H9 (cell line): ENCODE measurements at regions not wholly inside any gene's neighbourhood (a gene's known extent, or its start where the extent isn't known, plus 50 kb on each side); places are given as distances from the start of the nearest gene placed in this dataset.

Experiments used
- DNase-seq: peaks from one replicate; pipeline ENCODE4 v3.0.0-alpha.2; 2017
- H2AFZ ChIP-seq: one replicate; pipeline ENCODE4 v1.6.1; 2013; ENCODE audit warnings: mild to moderate bottlenecking, low read length, control low read depth, moderate library complexity
- H2AK5ac ChIP-seq: 2 replicates; pipeline ENCODE4 v1.6.1; 2013; ENCODE audit warnings: low read length, control low read depth, mixed read lengths; ENCODE audit not compliant: insufficient read length
- H2BK120ac ChIP-seq: one replicate; pipeline ENCODE4 v1.6.1; 2013; ENCODE audit warnings: low read depth, mild to moderate bottlenecking, low read length, control low read depth, inconsistent platforms; ENCODE audit not compliant: poor library complexity, severe bottlenecking
- H2BK12ac ChIP-seq: 2 replicates; pipeline ENCODE4 v1.6.1; 2013; ENCODE audit warnings: low read length, control low read depth, mixed read lengths, low read depth; ENCODE audit not compliant: insufficient read length
- H2BK15ac ChIP-seq: 2 replicates; pipeline ENCODE4 v1.6.1; 2013; ENCODE audit warnings: low read depth, low read length, control low read depth
- H2BK20ac ChIP-seq: one replicate; pipeline ENCODE4 v1.6.1; 2013; ENCODE audit warnings: low read depth, mild to moderate bottlenecking, low read length, control low read depth, inconsistent platforms; ENCODE audit not compliant: poor library complexity, severe bottlenecking
- H2BK5ac ChIP-seq: 2 replicates; pipeline ENCODE4 v1.6.1; 2013; ENCODE audit warnings: low read length, control low read depth, mixed read lengths; ENCODE audit not compliant: insufficient read length
- H3K14ac ChIP-seq: 2 replicates; pipeline ENCODE4 v1.6.1; 2013; ENCODE audit warnings: low read length, control low read depth; ENCODE audit not compliant: insufficient read depth
- H3K18ac ChIP-seq: 2 replicates; pipeline ENCODE4 v1.6.1; 2013; ENCODE audit warnings: low read depth, mild to moderate bottlenecking, mixed read lengths, low read length, control low read depth; ENCODE audit not compliant: insufficient read length
- H3K23ac ChIP-seq: 2 replicates; pipeline ENCODE4 v1.6.1; 2013; ENCODE audit warnings: low read length, control low read depth, mixed read lengths, low read depth; ENCODE audit not compliant: insufficient read length
- H3K23me2 ChIP-seq: 2 replicates; pipeline ENCODE4 v1.6.1; 2013; ENCODE audit warnings: low read depth, mild to moderate bottlenecking, mixed read lengths, low read length, control low read depth; ENCODE audit not compliant: insufficient read length, poor library complexity, severe bottlenecking
- H3K27ac ChIP-seq: 2 replicates; pipeline ENCODE4 v1.5.1; 2013; ENCODE audit warnings: low read length, control low read depth, mixed read lengths, low read depth; ENCODE audit not compliant: insufficient read length
- H3K27me3 ChIP-seq: 2 replicates; pipeline ENCODE4 v1.6.1; 2013; ENCODE audit warnings: low read length, control low read depth, inconsistent platforms; ENCODE audit not compliant: insufficient read depth
- H3K4ac ChIP-seq: 2 replicates; pipeline ENCODE4 v1.6.1; 2013; ENCODE audit warnings: low read depth, mild to moderate bottlenecking, control low read depth, inconsistent platforms, low read length, moderate library complexity
- H3K4me1 ChIP-seq: 2 replicates; pipeline ENCODE4 v1.6.1; 2013; ENCODE audit warnings: low read length, control low read depth, inconsistent platforms; ENCODE audit not compliant: insufficient read depth
- H3K4me2 ChIP-seq: 2 replicates; pipeline ENCODE4 v1.6.1; 2013; ENCODE audit warnings: low read length, control low read depth, mixed read lengths; ENCODE audit not compliant: insufficient read length, insufficient read depth
- H3K56ac ChIP-seq: 2 replicates; pipeline ENCODE4 v1.6.1; 2013; ENCODE audit warnings: low read depth, mild to moderate bottlenecking, mixed read lengths, low read length, control low read depth; ENCODE audit not compliant: insufficient read length
- H3K79me1 ChIP-seq: 2 replicates; pipeline ENCODE4 v1.6.1; 2013; ENCODE audit warnings: low read depth, mild to moderate bottlenecking, moderate library complexity, low read length, control low read depth, inconsistent platforms; ENCODE audit not compliant: insufficient read depth, poor library complexity, severe bottlenecking
- H3K79me2 ChIP-seq: 2 replicates; pipeline ENCODE4 v1.6.1; 2013; ENCODE audit warnings: low read length, control low read depth, inconsistent platforms; ENCODE audit not compliant: insufficient read depth
- H3K9ac ChIP-seq: 2 replicates; pipeline ENCODE4 v1.6.1; 2013; ENCODE audit warnings: low read length, control low read depth, mixed read lengths; ENCODE audit not compliant: insufficient read length; ENCODE audit errors: extremely low read depth
- H3K9me3 ChIP-seq: one replicate; pipeline ENCODE4 v1.6.1; 2013; ENCODE audit warnings: low read depth, low read length, inconsistent platforms; ENCODE audit not compliant: control insufficient read depth
- H3T11ph ChIP-seq: one replicate; pipeline ENCODE4 v1.6.1; 2013; ENCODE audit warnings: mild to moderate bottlenecking, low read length, control low read depth, inconsistent platforms
- H4K20me1 ChIP-seq: one replicate; pipeline ENCODE4 v1.6.1; 2013; ENCODE audit not compliant: control insufficient read depth, insufficient read length, insufficient read depth
- H4K5ac ChIP-seq: 2 replicates; pipeline ENCODE4 v1.6.1; 2013; ENCODE audit warnings: low read depth, mild to moderate bottlenecking, mixed read lengths, low read length, control low read depth; ENCODE audit not compliant: insufficient read length
- H4K8ac ChIP-seq: replicated peaks from 2 replicates; pipeline ENCODE4 v1.6.1; 2013; ENCODE audit warnings: low read length, control low read depth, mixed read lengths, low read depth; ENCODE audit not compliant: insufficient read length
- H4K91ac ChIP-seq: 2 replicates; pipeline ENCODE4 v1.6.1; 2013; ENCODE audit warnings: low read depth, mild to moderate bottlenecking, moderate library complexity, mixed read lengths, low read length, control low read depth; ENCODE audit not compliant: insufficient read length
- H3K27ac Mint-ChIP-seq, 3 experiments: 2 replicates in 2 of 3; 3 replicates in 1 of 3; pipeline ENCODE4 v1.8.0; 2020 to 2021; ENCODE audit warnings: mixed read lengths in 3 of 3, mild to moderate bottlenecking in 1 of 3, moderate library complexity in 1 of 3
- H3K27me3 Mint-ChIP-seq: 2 replicates; pipeline ENCODE4 v1.8.0; 2021; ENCODE audit warnings: low read depth, mild to moderate bottlenecking, moderate library complexity, mixed read lengths
- H3K36me3 Mint-ChIP-seq, 3 experiments: 2 replicates in 2 of 3; 3 replicates in 1 of 3; pipeline ENCODE4 v1.8.0; 2020 to 2021; ENCODE audit warnings: low read depth in 3 of 3, mixed read lengths in 3 of 3; ENCODE audit not compliant: insufficient read depth in 1 of 3
- H3K4me1 Mint-ChIP-seq, 2 experiments: 2 replicates each; pipeline ENCODE4 v1.8.0; 2020; ENCODE audit warnings: mixed read lengths in 2 of 2
- H3K4me3 Mint-ChIP-seq, 2 experiments: 2 replicates in 1 of 2; 3 replicates in 1 of 2; pipeline ENCODE4 v1.8.0; 2020 to 2021; ENCODE audit warnings: mild to moderate bottlenecking in 2 of 2, mixed read lengths in 2 of 2, moderate library complexity in 1 of 2
- H3K9me3 Mint-ChIP-seq, 2 experiments: 2 replicates in 1 of 2; 3 replicates in 1 of 2; pipeline ENCODE4 v1.8.0; 2020; ENCODE audit warnings: mild to moderate bottlenecking in 2 of 2, mixed read lengths in 2 of 2, moderate library complexity in 1 of 2
- CTCF ChIP-seq: fragments of 200-600 bp; sonication (generic); conservative IDR thresholded peaks from 3 replicates; pipeline ENCODE4 v1.8.0; 2021; ENCODE audit warnings: antibody characterized with exemption, mild to moderate bottlenecking
- WGBS: extraction: QIAGEN DNeasy Blood & Tissue Kit; methylation state at CpG from one replicate; pipeline ENCODE4 v1.1.7; 2013; ENCODE audit warnings: missing lambda C conversion rate, low lambda C conversion rate, mixed read lengths; ENCODE audit not compliant: insufficient read length; ENCODE audit errors: extremely low coverage; 5-methylcytosine and 5-hydroxymethylcytosine counted together

- no peak overlapping the region for H2AFZ ChIP-seq
- no peak overlapping the region for H3K4me2 ChIP-seq
- no peaks in the 10 kb centered on the region for H3K27me3 ChIP-seq
- Mint-ChIP-seq H3K9me3 (no peaks in the 10 kb centered on the region; a peak in 1 of 5 replicates), H3K36me3 (no peaks in the 10 kb centered on the region; a peak in 1 of 7 replicates), H3K27me3 (no peaks in the 10 kb centered on the region), H3K4me3 (no peak overlapping the region), H3K27ac (no peak overlapping the region), H3K4me1 (no peaks in the 10 kb centered on the region)
- no peak overlapping the region for H3K23ac ChIP-seq
- H2AK5ac ChIP-seq, result no peak overlapping the region
- no peaks in the 10 kb centered on the region for H4K20me1 ChIP-seq
- no CpG with 5 or more reads among the region's 3 CpGs for WGBS
- no peak overlapping the region for H2BK20ac ChIP-seq
- H3K4ac ChIP-seq, result no peak overlapping the region
- no peak overlapping the region for H3K14ac ChIP-seq
- H3K18ac ChIP-seq, result no peak overlapping the region
- H2BK5ac ChIP-seq, result no peak overlapping the region
- H3K4me1 ChIP-seq, result no peaks in the 10 kb centered on the region
- no peak overlapping the region for H3T11ph ChIP-seq
- no peak overlapping the region for H3K9ac ChIP-seq
- no peak overlapping the region for H4K91ac ChIP-seq
- no peak for TF ChIP-seq CTCF
- H4K8ac ChIP-seq, result no peak overlapping the region
- H3K56ac ChIP-seq, result no peak overlapping the region
- no peak overlapping the region for H3K27ac ChIP-seq
- no peak overlapping the region for H2BK15ac ChIP-seq
- H3K79me2 ChIP-seq, result no peaks in the 10 kb centered on the region
- H3K79me1 ChIP-seq, result no peaks in the 10 kb centered on the region
- no peaks in the 10 kb centered on the region for H3K23me2 ChIP-seq
- no peak overlapping the region for H2BK120ac ChIP-seq
- H4K5ac ChIP-seq, result no peak overlapping the region
- no peak overlapping the region for H2BK12ac ChIP-seq
- DNase-seq, result no peak
- no peaks in the 10 kb centered on the region for H3K9me3 ChIP-seq
Observed at GRCh38 chr4:12139296-12139695, 710.6 kb upstream of the HS3ST1 start.
